ENCODE measurements at regions not wholly inside any gene's neighbourhood (a gene's known extent, or its start where the extent isn't known, plus 50 kb on each side); places are given as distances from the start of the nearest gene placed in this dataset.

DNA sequence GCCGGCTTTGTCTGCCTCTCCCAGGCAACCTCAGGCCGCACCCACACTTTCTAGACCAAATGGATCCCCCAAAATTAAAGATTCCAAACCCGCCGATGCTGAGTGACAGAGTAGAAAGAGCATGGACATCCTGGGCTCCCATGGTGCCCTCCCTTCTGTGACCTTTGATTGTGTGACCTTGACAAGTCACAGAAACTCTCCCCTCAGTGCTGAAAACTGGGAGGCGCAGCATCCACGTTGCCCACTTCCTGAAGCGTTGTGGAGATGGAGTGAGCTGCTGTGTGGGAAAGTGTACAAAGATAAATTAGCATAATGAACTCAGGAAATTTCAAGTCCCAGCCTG lies 74.4 kb upstream of the MFGE8 start:
- TF ChIP-seq, protein P1, sequence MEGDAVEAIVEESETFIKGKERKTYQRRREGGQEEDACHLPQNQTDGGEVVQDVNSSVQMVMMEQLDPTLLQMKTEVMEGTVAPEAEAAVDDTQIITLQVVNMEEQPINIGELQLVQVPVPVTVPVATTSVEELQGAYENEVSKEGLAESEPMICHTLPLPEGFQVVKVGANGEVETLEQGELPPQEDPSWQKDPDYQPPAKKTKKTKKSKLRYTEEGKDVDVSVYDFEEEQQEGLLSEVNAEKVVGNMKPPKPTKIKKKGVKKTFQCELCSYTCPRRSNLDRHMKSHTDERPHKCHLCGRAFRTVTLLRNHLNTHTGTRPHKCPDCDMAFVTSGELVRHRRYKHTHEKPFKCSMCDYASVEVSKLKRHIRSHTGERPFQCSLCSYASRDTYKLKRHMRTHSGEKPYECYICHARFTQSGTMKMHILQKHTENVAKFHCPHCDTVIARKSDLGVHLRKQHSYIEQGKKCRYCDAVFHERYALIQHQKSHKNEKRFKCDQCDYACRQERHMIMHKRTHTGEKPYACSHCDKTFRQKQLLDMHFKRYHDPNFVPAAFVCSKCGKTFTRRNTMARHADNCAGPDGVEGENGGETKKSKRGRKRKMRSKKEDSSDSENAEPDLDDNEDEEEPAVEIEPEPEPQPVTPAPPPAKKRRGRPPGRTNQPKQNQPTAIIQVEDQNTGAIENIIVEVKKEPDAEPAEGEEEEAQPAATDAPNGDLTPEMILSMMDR (conservative IDR thresholded peaks at IDR 0.05) = no peak
- TF ChIP-seq ZFX (IDR thresholded peaks at IDR 0.05) = no peak
- H3K27ac ChIP-seq = no peak overlapping the region

DNA sequence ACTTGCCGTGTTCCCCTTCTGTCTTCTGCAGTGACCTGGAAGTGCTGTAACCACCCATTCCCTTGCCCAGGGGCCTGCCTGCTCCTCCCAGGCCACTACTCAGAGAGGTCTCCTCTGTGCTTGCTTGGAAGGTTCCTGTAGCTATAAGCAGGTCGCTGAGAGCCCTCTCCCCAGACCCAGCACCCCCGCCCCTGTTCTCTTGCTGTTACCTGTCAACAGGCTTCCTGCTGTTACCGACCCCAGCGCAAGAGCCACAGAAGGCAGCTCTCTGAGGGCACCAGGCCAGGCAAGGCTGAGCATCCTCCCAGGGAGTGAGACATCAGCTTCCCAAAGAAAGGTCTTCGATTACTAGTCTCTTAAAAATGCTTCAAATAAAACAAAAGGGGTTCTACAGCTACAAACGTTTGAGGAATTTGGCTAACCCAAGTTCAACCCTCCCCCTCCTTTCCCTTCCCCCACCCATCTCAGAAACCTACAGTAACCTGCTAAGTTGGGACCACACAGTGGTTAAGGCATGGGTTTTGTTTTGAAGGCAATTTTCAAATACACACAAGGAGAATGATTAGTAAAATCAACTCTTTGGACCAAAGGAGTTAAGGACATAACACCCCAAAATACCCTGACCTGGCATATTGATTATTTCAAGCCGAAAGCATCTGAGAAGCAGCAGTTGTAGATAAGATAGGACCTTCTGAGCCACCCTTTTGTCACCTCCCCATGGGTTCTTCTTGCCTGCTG lies 74.9 kb upstream of the MFGE8 start:
- no peak overlapping the region for H3K27ac ChIP-seq
- TF ChIP-seq, protein P1 (conservative IDR thresholded peaks at IDR 0.05) = no peak
- TF ChIP-seq ZFX (IDR thresholded peaks at IDR 0.05) = no peak

DNA sequence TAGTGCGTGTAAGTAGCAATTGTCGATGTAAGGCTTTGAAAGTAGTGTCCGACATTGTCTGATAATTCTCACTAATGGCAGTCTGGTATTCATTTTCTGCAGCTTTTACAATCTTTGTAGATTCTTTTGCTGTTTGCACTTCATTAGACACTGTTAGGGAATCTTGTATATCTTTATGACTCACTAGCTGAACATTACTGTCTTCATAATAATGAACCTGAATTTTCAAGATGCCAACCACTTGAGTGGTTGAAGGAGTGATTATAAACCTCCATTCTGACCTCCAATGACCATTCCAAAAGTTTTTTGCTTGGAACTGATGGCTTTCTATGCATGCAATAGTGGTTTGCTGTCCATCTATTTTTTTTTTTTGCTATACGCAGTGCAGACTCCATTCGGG lies 76.4 kb upstream of the MFGE8 start:
- H3K27ac ChIP-seq = no peak overlapping the region
- no peak for TF ChIP-seq ZFX (IDR thresholded peaks at IDR 0.05)
- TF ChIP-seq, protein P1 (conservative IDR thresholded peaks at IDR 0.05) = no peak

DNA sequence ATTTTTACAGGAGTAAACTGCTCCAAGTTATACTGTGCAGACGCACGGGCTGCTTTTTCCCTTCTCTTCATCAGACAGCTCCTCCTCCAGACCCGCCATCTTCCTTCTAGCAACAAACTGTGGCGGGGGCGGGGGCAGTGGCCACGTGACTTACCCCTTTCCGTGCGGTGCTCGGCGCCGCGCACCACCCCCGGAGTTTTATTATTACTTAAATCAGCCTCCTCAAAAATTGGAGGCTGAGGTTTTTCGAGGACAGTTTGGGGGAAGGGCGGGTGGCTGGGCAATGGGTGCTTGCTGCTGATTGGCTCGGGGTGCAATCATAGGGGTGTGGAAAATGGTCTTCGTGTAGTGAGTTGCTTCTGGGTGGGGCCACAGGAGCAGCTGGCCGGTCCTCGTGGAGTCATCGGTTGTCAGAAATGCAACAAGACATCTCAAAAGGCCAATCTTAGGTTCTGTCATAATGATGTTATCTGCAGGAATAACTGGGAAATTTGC lies 77.1 kb upstream of the MFGE8 start:
- H3K27ac ChIP-seq = no peak overlapping the region
- TF ChIP-seq, protein P1 (conservative IDR thresholded peaks at IDR 0.05) = no peak
- no peak for TF ChIP-seq ZFX (IDR thresholded peaks at IDR 0.05)

DNA sequence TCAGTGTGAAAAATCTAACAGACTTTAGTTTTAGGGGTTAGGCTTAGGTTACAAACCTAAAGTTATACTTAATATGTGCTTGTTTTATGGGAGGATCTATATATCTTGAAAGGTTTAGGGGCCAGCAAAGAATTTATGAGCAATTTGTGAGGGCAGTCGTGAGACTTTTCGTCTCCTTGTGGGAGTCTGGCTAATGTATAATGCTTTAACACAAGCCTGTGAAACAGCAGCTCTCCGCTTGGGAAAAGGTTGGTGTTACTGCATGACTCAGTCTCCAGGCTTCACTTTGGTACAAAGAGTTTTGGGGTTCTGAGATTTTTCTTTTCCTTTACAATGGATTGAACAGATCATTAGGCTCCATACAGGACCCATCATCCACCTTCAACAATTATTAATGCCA lies 79.0 kb upstream of the MFGE8 start:
- H3K27ac ChIP-seq = no peak overlapping the region

DNA sequence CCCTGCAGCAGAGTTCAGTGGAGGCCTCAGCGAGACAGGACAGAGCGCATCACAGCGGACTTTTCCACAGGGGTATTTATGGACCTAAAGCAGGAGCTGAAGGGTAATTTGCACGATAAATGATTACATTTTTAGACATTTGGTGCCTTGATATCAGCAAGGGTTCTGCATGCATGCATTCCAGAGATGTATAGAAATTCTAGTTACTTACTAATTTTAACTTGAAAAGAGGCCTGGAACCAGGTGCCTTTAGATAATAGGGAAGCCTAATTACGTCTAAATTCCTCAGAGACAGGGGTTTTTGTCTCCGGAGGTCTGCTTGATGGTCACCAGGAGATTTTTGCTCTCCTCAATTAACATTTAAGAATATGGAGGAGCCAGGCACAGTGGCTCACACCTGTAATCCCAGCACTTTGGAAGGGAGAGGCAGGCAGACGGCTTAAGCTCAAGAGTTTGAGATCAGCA lies 79.8 kb upstream of the MFGE8 start:
- H3K27ac ChIP-seq = no peak overlapping the region
- TF ChIP-seq, protein P1 (conservative IDR thresholded peaks at IDR 0.05) = no peak
- TF ChIP-seq ZFX (IDR thresholded peaks at IDR 0.05) = no peak

More for the DNA sequence above, 79.0 kb upstream of the MFGE8 start:
- no peak for TF ChIP-seq ZFX (IDR thresholded peaks at IDR 0.05)
- TF ChIP-seq, protein P1 (conservative IDR thresholded peaks at IDR 0.05) = no peak

DNA sequence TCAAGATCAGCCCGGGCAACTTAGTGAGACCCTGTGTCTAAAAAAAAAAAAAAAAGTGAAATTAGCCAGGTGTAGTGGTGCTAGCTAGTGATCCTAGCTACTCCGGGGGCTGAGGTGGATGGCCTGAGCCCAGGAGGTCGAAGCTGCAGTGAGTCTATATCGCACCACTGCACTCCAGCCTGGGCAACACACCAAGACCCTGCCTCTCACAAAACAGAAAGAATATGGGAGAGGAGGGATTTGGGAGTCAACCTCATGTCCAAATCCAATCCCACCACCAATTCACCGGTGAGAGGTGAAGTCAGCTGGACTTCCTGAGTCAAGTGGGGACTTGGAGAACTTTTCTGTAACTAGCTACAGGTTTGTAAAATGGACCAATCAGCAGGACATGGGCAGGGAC lies 80.5 kb upstream of the MFGE8 start:
- no peak for TF ChIP-seq ZFX (IDR thresholded peaks at IDR 0.05)
- TF ChIP-seq, protein P1 (conservative IDR thresholded peaks at IDR 0.05) = no peak
- H3K27ac ChIP-seq = no peak overlapping the region
